HUES48 (cell line): ENCODE measurements at regions not wholly inside any gene's neighbourhood (a gene's known extent, or its start where the extent isn't known, plus 50 kb on each side); places are given as distances from the start of the nearest gene placed in this dataset.

Experiments
- H3K27ac ChIP-seq: one replicate; pipeline ENCODE4 v1.7.0; 2013; ENCODE audit warnings: low read depth, low read length, inconsistent platforms
- H3K27me3 ChIP-seq: 2 replicates; pipeline ENCODE4 v1.6.1; 2013; ENCODE audit warnings: mild to moderate bottlenecking, low read length; ENCODE audit not compliant: control insufficient read depth, insufficient read depth
- H3K36me3 ChIP-seq: 2 replicates; pipeline ENCODE4 v1.6.1; 2013; ENCODE audit warnings: low read length; ENCODE audit not compliant: control insufficient read depth, insufficient read depth
- H3K4me1 ChIP-seq: 2 replicates; pipeline ENCODE4 v1.6.1; 2013; ENCODE audit warnings: mild to moderate bottlenecking, low read length; ENCODE audit not compliant: control insufficient read depth, insufficient read depth
- H3K4me3 ChIP-seq: 2 replicates; pipeline ENCODE4 v1.5.1; 2013; ENCODE audit warnings: mild to moderate bottlenecking, low read depth, low read length
- H3K9ac ChIP-seq: 2 replicates; pipeline ENCODE4 v1.6.1; 2013; ENCODE audit warnings: mild to moderate bottlenecking, low read depth, low read length, moderate library complexity
- H3K9me3 ChIP-seq: 2 replicates; pipeline ENCODE4 v1.6.1; 2013; ENCODE audit warnings: low read length; ENCODE audit not compliant: control insufficient read depth, insufficient read depth

DNA sequence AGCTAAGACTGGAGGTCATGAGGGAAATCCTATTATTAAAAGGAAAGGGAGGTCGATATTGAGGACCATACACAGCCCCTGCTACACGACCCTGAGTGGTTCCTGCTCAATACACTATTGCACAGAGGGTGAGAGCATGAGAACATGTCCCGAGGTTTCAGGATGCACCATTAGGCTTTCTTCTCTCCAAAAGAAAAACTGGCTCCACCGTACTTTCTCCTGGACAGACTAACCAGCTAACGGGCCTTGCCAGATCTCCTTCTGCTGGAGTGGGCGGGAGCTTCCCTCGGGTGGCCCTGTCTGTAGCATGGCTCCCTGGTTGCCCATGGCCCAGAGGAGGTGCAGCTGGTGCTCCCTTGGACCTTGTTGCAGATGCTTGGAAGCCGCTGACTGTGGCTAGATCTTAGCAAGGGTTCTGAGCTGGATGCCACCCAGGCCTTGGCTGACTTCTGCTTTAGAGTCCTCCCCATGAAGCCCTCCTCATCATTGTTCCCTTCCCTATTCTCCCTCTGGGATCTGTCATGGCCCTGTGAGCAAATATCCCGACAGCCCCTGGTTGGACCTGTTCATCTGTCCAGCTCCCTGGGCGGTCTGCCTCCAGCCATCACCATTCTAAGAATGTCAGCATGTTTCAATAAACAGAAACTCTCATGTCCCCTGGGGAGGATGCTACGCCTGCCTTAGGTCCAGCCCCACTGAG is 52.9 kb upstream of the SHH start:
- H3K27ac ChIP-seq, result no peak overlapping the region

DNA sequence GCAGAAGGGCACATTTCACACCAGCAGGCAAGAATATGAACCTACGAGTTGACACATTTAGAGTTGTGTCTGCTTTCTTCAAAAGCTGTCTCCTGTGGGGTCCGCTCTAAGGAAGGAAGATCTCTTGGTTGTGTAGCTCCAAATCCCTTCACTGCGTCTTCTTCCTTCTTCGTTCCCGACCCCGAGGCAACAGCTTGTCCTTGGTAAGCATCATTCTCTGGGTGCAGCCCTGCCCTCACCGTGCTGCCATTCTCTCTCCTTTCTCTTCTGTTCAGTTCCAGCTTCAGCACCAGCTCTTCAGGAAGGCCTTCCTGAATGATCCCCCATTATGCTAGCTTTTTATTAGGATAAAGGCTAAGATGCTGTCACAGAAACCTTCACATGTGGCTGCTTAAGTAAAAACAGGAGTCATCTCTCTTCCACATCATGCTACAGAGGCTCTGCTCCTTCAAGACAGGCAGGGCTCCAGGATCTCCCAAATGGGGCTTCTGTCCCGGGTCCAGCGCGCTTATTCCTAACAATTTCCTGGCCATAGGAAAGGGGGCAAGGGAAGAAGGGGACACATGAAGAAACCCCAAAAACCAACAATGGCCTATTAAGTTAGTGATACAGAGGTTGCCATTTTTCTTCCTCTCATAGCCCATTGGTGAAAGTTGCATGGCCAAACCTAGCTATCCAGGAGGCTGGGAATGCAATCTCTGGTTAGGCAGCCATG is 52.2 kb upstream of the SHH start:
- no peaks in the 10 kb centered on the region for H3K36me3 ChIP-seq
- H3K4me3 ChIP-seq, result no peak overlapping the region
- no peak overlapping the region for H3K9ac ChIP-seq
- H3K4me1 ChIP-seq, result no peaks in the 10 kb centered on the region
- H3K9me3 ChIP-seq, result peaks cover 5% of the 10 kb centered on the region; the same call in 1 of the 2 replicates
- no peaks in the 10 kb centered on the region for H3K27me3 ChIP-seq
- H3K27ac ChIP-seq, result no peak overlapping the region

More for the DNA sequence above, 52.9 kb upstream of the SHH start:
- Histone ChIP-seq H3K36me3 (no peaks in the 10 kb centered on the region), H3K9me3 (peaks cover 5% of the 10 kb centered on the region; the same call in 1 of the 2 replicates), H3K27me3 (no peaks in the 10 kb centered on the region), H3K4me1 (no peaks in the 10 kb centered on the region), H3K4me3 (no peak overlapping the region), H3K9ac (no peak overlapping the region)

DNA sequence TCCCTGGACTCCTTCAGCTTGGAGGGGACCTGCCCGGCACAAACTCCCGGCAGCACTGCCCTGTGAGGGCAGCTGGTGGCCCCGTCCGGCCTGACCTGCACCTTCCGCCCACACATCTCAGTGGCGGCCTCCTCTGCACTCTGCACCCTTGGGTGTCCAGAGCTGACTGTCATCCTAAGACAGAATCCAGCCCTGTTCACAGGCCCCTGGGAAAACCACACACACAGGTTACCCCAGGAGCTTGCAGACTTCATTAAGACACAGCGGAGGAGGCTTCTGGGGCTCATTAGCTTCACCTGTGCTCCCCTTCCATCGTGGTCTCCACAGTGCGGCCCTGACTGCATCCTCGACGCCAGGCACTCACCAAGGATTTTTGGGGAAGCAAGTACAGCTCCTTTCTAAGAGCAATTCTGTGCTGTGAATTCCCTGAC is 51.5 kb upstream of the SHH start:
- Histone ChIP-seq H3K4me3 (no peak overlapping the region), H3K27ac (no peak overlapping the region), H3K36me3 (no peaks in the 10 kb centered on the region), H3K4me1 (no peaks in the 10 kb centered on the region), H3K9me3 (0 out of 2 replicates have a peak, but pooled peaks cover under 1% of the 10 kb centered on the region), H3K9ac (no peak overlapping the region), H3K27me3 (no peaks in the 10 kb centered on the region)

DNA sequence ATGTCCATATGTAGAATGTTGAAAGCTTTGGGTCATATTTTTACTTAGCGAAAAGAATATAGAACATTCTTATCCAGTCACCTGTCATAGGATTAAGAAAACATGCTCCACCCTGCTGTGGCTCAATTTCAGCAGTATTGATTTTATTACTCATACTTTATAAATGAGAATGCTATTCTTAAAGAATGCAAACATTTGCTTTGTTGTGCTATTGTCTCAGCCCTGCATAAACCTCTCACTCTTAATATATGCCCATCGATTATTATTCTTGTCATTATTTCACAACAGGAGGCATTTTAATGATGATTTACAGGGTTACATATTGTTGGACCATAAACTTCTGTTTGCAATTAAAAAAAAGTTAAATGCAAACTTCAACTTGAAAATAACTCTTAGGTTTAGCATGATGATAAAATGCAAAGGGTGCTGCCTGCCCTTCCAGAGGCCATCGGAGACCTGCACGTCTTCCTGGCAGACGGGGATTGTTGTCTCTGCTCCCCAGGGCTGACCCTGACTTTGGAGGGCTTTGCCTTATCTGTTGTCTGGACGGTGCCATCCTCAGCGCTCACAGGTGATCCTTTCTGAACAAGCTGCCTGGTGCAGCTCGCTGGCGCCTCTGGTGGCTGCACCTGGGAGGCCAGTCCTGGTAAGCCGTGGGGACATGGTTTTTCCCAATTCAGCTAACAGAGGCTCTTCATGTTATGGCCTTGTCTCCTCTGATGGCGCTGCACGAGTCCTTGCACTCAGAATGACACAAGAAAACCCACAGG is 50.0 kb upstream of the SHH start:
- H3K4me1 ChIP-seq, result no peaks in the 10 kb centered on the region
- H3K9me3 ChIP-seq, result no peaks in the 10 kb centered on the region
- no peak overlapping the region for H3K27ac ChIP-seq
- no peaks in the 10 kb centered on the region for H3K27me3 ChIP-seq
- H3K9ac ChIP-seq, result no peak overlapping the region
- H3K4me3 ChIP-seq, result no peak overlapping the region
- H3K36me3 ChIP-seq, result no peaks in the 10 kb centered on the region
